HCT116 (cell line): ENCODE measurements at regions not wholly inside any gene's neighbourhood (a gene's known extent, or its start where the extent isn't known, plus 50 kb on each side); places are given as distances from the start of the nearest gene placed in this dataset.

Experiments
- CTCF ChIP-seq, 3 experiments: fragments of 200-600 bp in 1 of 3; sonication (generic) in 1 of 3; IDR thresholded peaks in 2 of 3; conservative IDR thresholded peaks in 1 of 3; 2 replicates each; pipeline ENCODE4 v1.5.1; 2012 to 2017; ENCODE audit warnings: low read depth in 2 of 3, low read length in 2 of 3, antibody characterized with exemption in 1 of 3, borderline replicate concordance in 1 of 3, control low read depth in 1 of 3, mild to moderate bottlenecking in 1 of 3, mixed read lengths in 1 of 3, mixed run types in 1 of 3, moderate library complexity in 1 of 3; ENCODE audit not compliant: insufficient read depth in 1 of 3
- EZH2 ChIP-seq: fragments of 200-600 bp; sonication (generic); IDR thresholded peaks from 2 replicates; pipeline ENCODE4 v1.6.1; 2017; ENCODE audit warnings: antibody characterized with exemption, mixed run types
- EZH2phosphoT487 ChIP-seq: fragments of 200-600 bp; IDR thresholded peaks from 2 replicates; pipeline ENCODE4 v1.6.1; 2018; ENCODE audit warnings: antibody characterized with exemption, borderline replicate concordance
- MAX ChIP-seq: IDR thresholded peaks from 2 replicates; pipeline ENCODE4 v1.6.1; 2012
- POLR2A ChIP-seq: IDR thresholded peaks from 2 replicates; pipeline ENCODE4 v1.7.0; 2011; ENCODE audit warnings: borderline replicate concordance; ENCODE audit not compliant: insufficient read depth, insufficient read length; ENCODE audit errors: extremely low read depth
- POLR2AphosphoS5 ChIP-seq: IDR thresholded peaks from 2 replicates; pipeline ENCODE4 v1.6.1; 2011; ENCODE audit warnings: mild to moderate bottlenecking, low read depth, low read length, moderate library complexity
- RAD21 ChIP-seq: IDR thresholded peaks from 2 replicates; pipeline ENCODE4 v1.6.1; 2012; ENCODE audit warnings: low read depth, mild to moderate bottlenecking
- SP1 ChIP-seq: IDR thresholded peaks from 2 replicates; pipeline ENCODE4 v1.6.1; 2012; ENCODE audit warnings: low read depth
- TCF7L2 ChIP-seq: IDR thresholded peaks from 2 replicates; pipeline ENCODE4 v1.7.0; 2011; ENCODE audit warnings: borderline replicate concordance, inconsistent platforms; ENCODE audit not compliant: insufficient read depth, insufficient read length; ENCODE audit errors: extremely low read depth

DNA sequence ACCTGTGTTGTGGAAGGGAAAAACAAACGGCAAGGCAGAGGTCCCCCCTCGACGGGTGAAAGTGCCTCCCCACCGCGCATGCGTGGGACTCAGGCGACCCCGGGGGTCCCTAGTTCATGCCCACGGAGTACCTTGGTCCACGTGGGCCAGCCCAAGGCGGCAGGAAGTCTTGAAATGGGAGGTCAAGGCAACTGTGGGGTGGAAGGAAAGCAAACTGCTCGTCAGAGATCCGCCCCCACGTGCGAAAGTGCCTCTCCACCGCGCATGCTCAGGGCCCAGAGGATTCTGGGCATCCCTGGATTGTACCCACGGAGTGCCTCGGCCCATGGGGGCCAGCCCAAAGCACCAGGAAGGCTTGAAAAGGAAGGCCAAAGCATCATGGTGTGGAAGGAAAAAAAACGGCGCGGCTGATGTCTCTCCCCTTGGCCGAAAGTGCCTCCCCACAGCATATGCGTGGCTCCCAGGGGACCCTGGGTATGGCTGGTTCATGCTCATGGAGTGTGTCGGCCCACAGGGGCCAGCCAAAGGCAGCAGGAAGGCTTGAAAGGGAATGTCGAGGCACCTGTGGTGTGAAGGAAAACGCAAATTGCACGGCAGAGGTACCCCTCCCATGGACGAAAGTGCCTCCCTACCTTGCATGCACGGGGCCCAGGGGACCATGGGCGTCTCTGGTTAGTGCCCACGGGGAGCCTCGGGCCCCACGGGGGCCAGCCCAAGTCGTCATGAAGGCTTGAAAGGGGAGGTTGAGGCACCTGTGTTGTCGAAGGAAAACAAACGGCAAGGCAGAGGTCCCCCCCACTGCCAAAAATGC, 369.7 kb downstream of the ALG10 start:
- TF ChIP-seq CTCF (IDR thresholded peaks at IDR 0.05 in 2 of 3, conservative IDR thresholded peaks at IDR 0.05 in 1 of 3; ENCODE audit: borderline replicate concordance in 1 of 3, insufficient read depth in 1 of 3, low read depth in 2 of 3, low read length in 2 of 3) (no peak), POLR2A (no peak), SP1 (no peak), POLR2AphosphoS5 (no peak), RAD21 (no peak), EZH2 (no peak), MAX (no peak), TCF7L2 (no peak), EZH2phosphoT487 (no peak)
